ENCODE measurements at regions not wholly inside any gene's neighbourhood (a gene's known extent, or its start where the extent isn't known, plus 50 kb on each side); places are given as distances from the start of the nearest gene placed in this dataset.

DNA sequence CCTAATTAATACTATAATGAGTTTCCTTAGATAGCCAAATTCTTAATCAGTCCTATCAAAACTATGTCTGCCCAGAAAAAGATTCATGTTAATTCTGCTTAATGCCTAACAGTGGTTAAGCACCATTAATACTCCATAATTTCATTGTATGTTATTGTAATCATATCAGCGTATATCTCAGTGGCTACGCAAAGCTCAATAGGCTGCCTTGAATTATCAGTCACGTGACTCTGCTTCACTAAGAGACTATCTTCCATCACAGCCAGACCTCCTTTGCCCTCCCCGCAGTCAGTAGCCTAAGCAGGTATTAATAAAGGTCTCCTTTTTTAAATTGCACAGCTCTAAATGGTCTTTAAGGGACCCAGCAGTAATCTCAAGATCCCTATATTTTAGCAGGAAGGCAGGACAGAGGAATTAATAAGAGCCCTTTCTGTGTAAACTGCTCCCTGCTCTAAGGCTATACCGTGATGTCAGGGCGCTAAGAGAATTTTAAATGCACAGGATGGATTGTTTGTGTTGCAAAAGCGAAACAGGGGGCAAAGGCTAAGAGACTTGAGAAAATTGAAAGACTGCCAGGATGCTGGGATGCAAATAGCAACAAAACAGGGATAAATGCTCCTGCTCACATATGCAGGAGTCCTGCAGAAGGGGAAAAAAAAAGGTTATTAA, 215.6 kb upstream of the POU3F3 start:
- H2AFZ ChIP-seq (ENCODE audit: low read length), result no peak overlapping the region
- no peak overlapping the region for H3K27ac ChIP-seq (ENCODE audit: low read length)
- no peaks in the 10 kb centered on the region for H3K27me3 ChIP-seq (replicated peaks; ENCODE audit: insufficient read depth, low read length)
- TF ChIP-seq, protein P1, sequence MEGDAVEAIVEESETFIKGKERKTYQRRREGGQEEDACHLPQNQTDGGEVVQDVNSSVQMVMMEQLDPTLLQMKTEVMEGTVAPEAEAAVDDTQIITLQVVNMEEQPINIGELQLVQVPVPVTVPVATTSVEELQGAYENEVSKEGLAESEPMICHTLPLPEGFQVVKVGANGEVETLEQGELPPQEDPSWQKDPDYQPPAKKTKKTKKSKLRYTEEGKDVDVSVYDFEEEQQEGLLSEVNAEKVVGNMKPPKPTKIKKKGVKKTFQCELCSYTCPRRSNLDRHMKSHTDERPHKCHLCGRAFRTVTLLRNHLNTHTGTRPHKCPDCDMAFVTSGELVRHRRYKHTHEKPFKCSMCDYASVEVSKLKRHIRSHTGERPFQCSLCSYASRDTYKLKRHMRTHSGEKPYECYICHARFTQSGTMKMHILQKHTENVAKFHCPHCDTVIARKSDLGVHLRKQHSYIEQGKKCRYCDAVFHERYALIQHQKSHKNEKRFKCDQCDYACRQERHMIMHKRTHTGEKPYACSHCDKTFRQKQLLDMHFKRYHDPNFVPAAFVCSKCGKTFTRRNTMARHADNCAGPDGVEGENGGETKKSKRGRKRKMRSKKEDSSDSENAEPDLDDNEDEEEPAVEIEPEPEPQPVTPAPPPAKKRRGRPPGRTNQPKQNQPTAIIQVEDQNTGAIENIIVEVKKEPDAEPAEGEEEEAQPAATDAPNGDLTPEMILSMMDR (IDR thresholded peaks at IDR 0.05; ENCODE audit: low read length), result no peak
- no peak for TF ChIP-seq EZH2phosphoT487 (IDR thresholded peaks at IDR 0.05; ENCODE audit: low read length)
- no peak for TF ChIP-seq EZH2 (optimal IDR thresholded peaks at IDR 0.05; ENCODE audit: low read depth, low read length)
- H3F3A ChIP-seq (ENCODE audit: insufficient read depth, low read length), result no peaks in the 10 kb centered on the region
- H3K36me3 ChIP-seq (replicated peaks; ENCODE audit: insufficient read depth, low read length), result no peaks in the 10 kb centered on the region
- H3K9ac ChIP-seq (ENCODE audit: low read length), result no peak overlapping the region
- H3K4me2 ChIP-seq (ENCODE audit: low read depth, low read length), result no peak overlapping the region
- H3K9me2 ChIP-seq (replicated peaks; ENCODE audit: insufficient read depth, low read length), result no peaks in the 10 kb centered on the region
- no peak for DNase-seq
- no peaks in the 10 kb centered on the region for H3K4me1 ChIP-seq (ENCODE audit: low read length)
- H3K9me3 ChIP-seq (replicated peaks; ENCODE audit: insufficient read depth, low read length), result no peaks in the 10 kb centered on the region
- no peaks in the 10 kb centered on the region for H4K20me1 ChIP-seq (ENCODE audit: insufficient read depth, low read length)
- no peak overlapping the region for H3K4me3 ChIP-seq (ENCODE audit: low read length)
- H3K79me2 ChIP-seq (ENCODE audit: low read length), result no peaks in the 10 kb centered on the region

- H3K9me2 ChIP-seq (replicated peaks; ENCODE audit: insufficient read depth, low read length), result no peaks in the 10 kb centered on the region
- no peak for TF ChIP-seq EZH2 (optimal IDR thresholded peaks at IDR 0.05; ENCODE audit: low read depth, low read length)
- TF ChIP-seq, protein P1 (IDR thresholded peaks at IDR 0.05; ENCODE audit: low read length), result no peak
- TF ChIP-seq EZH2phosphoT487 (IDR thresholded peaks at IDR 0.05; ENCODE audit: low read length), result no peak
- H3K4me2 ChIP-seq (ENCODE audit: low read depth, low read length), result no peak overlapping the region
- no peak overlapping the region for H3K27ac ChIP-seq (ENCODE audit: low read length)
- no peaks in the 10 kb centered on the region for H3F3A ChIP-seq (ENCODE audit: insufficient read depth, low read length)
- no peaks in the 10 kb centered on the region for H4K20me1 ChIP-seq (ENCODE audit: insufficient read depth, low read length)
- no peak overlapping the region for H3K9ac ChIP-seq (ENCODE audit: low read length)
- H3K79me2 ChIP-seq (ENCODE audit: low read length), result no peaks in the 10 kb centered on the region
- H3K4me1 ChIP-seq (ENCODE audit: low read length), result no peaks in the 10 kb centered on the region
- no peak overlapping the region for H3K4me3 ChIP-seq (ENCODE audit: low read length)
- no peaks in the 10 kb centered on the region for H3K9me3 ChIP-seq (replicated peaks; ENCODE audit: insufficient read depth, low read length)
- H3K27me3 ChIP-seq (replicated peaks; ENCODE audit: insufficient read depth, low read length), result no peaks in the 10 kb centered on the region
- H2AFZ ChIP-seq (ENCODE audit: low read length), result no peak overlapping the region
- H3K36me3 ChIP-seq (replicated peaks; ENCODE audit: insufficient read depth, low read length), result no peaks in the 10 kb centered on the region
- no peak for DNase-seq
Measured at GRCh38 chr2:104638859-104639202, 215.1 kb upstream of the POU3F3 start.

DNA sequence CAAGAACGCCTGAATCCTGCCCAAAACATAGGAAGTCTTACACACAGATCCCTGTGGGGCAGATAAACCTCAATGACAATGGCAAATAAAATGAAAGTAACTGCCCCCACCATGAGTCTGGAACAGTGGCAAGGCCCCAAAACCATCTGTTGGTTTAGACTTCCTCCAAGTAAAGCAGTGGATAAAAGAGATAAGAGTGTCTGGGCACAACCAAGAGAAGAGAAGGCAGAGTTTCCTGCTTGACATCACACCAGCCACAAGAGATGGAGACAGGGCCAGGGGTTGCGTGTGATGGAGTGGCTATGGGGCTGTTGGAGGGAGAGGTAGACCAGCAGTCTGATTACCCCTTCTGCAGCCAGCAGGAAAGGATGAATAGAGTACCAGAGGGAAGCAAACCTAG, 212.1 kb upstream of the POU3F3 start:
- no peaks in the 10 kb centered on the region for H4K20me1 ChIP-seq (ENCODE audit: insufficient read depth, low read length)
- no peak overlapping the region for H2AFZ ChIP-seq (ENCODE audit: low read length)
- H3K4me1 ChIP-seq (ENCODE audit: low read length), result no peaks in the 10 kb centered on the region
- no peak for DNase-seq
- H3K9me3 ChIP-seq (replicated peaks; ENCODE audit: insufficient read depth, low read length), result no peaks in the 10 kb centered on the region
- H3K4me3 ChIP-seq (ENCODE audit: low read length), result no peak overlapping the region
- H3K27me3 ChIP-seq (replicated peaks; ENCODE audit: insufficient read depth, low read length), result no peaks in the 10 kb centered on the region
- H3F3A ChIP-seq (ENCODE audit: insufficient read depth, low read length), result no peaks in the 10 kb centered on the region
- H3K79me2 ChIP-seq (ENCODE audit: low read length), result no peaks in the 10 kb centered on the region
- H3K27ac ChIP-seq (ENCODE audit: low read length), result no peak overlapping the region
- H3K36me3 ChIP-seq (replicated peaks; ENCODE audit: insufficient read depth, low read length), result no peaks in the 10 kb centered on the region
- no peaks in the 10 kb centered on the region for H3K9me2 ChIP-seq (replicated peaks; ENCODE audit: insufficient read depth, low read length)
- TF ChIP-seq, protein P1 (IDR thresholded peaks at IDR 0.05; ENCODE audit: low read length), result no peak
- TF ChIP-seq EZH2 (optimal IDR thresholded peaks at IDR 0.05; ENCODE audit: low read depth, low read length) (no peak), EZH2phosphoT487 (IDR thresholded peaks at IDR 0.05; ENCODE audit: low read length) (no peak)
- H3K9ac ChIP-seq (ENCODE audit: low read length), result no peak overlapping the region
- no peak overlapping the region for H3K4me2 ChIP-seq (ENCODE audit: low read depth, low read length)

All from MM.1S (cell line).